ENCODE measurements at regions not wholly inside any gene's neighbourhood (a gene's known extent, or its start where the extent isn't known, plus 50 kb on each side); places are given as distances from the start of the nearest gene placed in this dataset.

DNA sequence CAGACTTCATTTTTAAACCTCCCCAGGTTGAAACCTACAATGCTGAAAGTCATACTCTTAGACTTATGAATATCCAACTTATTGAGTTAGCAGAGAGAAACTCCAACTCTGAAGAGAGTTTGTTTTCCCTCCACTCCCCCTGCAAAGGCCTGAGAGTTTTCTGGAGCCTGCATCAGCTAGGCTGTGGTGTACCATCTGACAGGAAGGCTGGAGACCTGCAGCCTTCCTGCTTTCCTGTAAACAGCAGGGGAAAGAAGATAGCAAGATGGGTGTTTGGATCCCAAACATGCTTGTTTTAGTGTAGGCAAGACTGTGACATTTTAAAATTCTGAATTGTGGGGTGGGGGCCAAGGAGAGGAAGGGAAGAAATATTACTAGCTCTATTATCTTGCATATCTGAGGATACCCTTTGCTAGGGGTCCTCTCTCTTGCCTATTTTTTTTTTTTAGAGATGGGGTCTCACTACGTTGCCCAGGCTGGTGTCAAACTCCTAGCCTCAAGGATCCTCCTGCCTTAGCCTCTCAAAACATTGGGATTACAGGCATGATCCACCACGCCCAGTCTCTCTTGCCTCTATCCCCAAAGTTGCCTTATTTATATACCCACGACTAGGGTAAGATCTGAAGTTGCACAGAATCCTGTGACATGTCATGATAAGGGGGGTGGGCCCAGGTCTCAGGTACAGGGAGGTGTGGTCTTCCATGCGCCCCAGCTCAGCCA lies 51.0 kb upstream of the USP3 start:
- DNase-seq (ENCODE audit: low spot score) = no peak
- intact Hi-C loops (cut with DNase I) = no loop called here

DNA sequence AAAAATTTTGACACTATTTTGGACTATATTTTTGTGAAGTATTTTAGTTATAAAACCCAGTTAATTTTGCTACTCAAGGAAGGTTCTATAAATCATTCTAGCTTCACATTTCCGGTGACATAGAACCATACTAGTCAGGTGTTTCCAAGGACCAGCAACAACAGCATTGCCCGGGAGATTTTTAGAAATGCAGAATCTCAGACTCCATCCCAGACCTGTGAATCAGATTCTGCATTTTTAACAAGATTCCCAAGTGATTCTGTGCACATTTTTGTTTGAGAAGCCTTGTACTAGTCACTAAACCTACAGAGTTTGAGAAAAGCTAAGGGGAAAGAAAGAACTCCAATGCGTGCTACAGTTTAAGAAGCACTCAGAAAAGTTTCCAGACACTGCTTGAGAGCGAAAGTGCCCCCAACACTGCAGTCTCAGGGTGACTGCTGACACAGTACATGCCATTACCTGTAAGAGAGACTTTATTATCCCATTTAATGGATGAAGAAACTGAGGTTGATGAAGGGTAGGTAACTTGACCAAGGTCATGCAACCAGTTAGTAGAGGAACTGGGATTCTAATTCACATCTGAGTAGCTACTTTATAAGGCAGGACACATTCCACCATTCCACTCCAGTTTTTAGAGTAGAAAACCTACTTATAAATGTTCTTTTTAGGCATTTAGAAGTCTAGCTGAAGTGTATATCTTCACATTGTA lies 49.7 kb upstream of the USP3 start:
- DNase-seq (ENCODE audit: low spot score) = no peak
- intact Hi-C loops (cut with DNase I) = no loop called here

Measured in cardiac septum (tissue), 1 donor.